RWPE1 (cell line): ENCODE measurements at regions not wholly inside any gene's neighbourhood (a gene's known extent, or its start where the extent isn't known, plus 50 kb on each side); places are given as distances from the start of the nearest gene placed in this dataset.

ENCODE experiments used
- CTCF ChIA-PET: fragments of 350-600 bp; sonication (Branson Sonifier 250); formaldehyde crosslinking; extraction: SDS; loops from one replicate; lab custom pipeline; 2021; lab: Yijun Ruan, JAX
- POLR2A ChIA-PET: fragments of 400-600 bp; formaldehyde crosslinking; extraction: SDS; loops from one replicate; lab custom pipeline; 2020; ENCODE audit warnings: antibody characterized with exemption; ENCODE audit not compliant: low non-redundant PET; lab: Yijun Ruan, JAX
- DNase-seq: peaks from one replicate; pipeline ENCODE4 v3.0.0; 2012; ENCODE audit warnings: low spot score
- H3K27ac ChIP-seq: fragments of 450-650 bp; 2 replicates; pipeline ENCODE4 v1.5.1; 2017
- TF ChIP-seq, protein P1 (sequence below): fragments of 450-650 bp; conservative IDR thresholded peaks from 2 replicates; pipeline ENCODE4 v1.5.1; 2017; ENCODE audit warnings: low read depth, mild to moderate bottlenecking

DNA sequence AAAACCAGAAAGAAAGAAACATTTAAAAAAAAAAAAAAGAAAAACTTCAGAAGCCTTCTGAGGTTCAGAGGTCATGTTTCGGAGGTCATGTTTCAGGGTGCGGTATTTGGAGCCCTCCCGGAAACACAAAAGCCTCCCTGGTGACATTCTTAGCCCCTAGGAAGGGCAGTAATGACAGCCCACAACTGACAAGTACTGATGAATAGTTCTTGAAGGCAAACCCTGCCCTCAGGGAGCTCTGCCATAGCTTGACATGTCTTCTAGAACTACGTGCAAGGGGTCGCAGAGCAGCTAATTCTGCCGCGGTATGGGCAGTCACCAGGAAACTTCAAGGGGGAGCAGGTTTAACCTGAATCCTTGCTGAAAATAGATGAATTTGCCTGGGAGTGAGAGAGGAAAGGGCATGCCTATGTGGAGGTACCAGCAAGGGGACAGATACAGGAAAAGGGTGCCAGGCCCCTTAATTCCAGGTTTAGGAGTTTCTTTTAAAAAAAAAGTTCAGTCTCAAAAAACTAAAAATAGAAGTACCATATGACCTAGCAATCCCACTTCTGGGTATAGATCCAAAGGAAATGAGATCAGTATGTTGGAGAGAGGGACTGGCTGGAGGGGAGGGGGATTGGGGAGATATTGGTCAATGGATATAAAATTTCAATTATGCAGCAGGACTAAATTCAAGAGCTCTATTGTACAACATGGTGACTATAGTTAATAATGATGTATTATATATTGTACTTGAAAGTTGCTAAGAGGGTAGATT is 98.4 kb downstream of the C9orf152 start:
- no peak for DNase-seq
- ChIA-PET CTCF (no interaction called here), POLR2A (no interaction called here)
- peak overlapping the region; percentile 25; the same call in 1 of the 2 replicates for H3K27ac ChIP-seq
- TF ChIP-seq, protein P1, sequence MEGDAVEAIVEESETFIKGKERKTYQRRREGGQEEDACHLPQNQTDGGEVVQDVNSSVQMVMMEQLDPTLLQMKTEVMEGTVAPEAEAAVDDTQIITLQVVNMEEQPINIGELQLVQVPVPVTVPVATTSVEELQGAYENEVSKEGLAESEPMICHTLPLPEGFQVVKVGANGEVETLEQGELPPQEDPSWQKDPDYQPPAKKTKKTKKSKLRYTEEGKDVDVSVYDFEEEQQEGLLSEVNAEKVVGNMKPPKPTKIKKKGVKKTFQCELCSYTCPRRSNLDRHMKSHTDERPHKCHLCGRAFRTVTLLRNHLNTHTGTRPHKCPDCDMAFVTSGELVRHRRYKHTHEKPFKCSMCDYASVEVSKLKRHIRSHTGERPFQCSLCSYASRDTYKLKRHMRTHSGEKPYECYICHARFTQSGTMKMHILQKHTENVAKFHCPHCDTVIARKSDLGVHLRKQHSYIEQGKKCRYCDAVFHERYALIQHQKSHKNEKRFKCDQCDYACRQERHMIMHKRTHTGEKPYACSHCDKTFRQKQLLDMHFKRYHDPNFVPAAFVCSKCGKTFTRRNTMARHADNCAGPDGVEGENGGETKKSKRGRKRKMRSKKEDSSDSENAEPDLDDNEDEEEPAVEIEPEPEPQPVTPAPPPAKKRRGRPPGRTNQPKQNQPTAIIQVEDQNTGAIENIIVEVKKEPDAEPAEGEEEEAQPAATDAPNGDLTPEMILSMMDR: no peak

DNA sequence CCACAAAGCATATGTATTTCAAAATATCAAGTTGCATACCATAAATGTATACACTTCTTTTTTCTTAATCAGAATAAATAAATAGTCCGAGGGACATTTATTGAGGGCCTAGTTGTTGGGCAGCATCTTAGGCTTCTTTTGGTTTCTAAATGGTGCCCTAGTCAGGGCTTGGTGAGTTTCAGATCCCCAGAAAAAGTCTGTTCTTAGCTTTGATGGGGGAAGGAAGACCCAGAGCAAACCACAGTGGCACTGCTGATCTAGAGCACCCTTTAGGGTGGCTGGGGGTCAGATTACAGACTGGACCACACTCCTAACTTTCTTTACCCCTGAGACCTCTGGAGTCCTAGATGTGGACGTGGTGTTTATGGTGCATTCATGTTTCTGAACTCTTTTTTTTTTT is 97.8 kb downstream of the C9orf152 start:
- no peak for DNase-seq
- CTCF ChIA-PET: no interaction called here
- no peak overlapping the region for H3K27ac ChIP-seq
- TF ChIP-seq, protein P1: no peak
- POLR2A ChIA-PET: no interaction called here

DNA sequence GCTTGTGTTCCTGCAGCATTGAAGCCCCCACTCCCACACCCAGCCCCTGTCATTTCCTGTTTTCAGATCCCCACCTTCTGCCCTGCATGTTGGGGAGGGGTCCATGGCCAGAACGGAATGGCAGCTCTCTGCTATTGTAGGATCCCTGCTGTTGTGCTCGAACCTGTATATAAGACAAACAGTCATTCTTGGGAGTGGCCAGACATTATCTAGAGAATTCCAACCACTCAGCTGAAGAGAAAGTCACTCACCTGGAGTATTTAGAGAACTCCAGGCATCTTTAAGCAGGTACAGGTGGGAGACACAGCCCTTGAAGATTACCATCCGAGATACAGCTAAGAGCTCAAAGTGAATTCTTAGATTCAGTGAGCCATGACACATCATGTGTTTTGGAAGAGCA is 96.1 kb downstream of the C9orf152 start:
- H3K27ac ChIP-seq: no peak overlapping the region
- POLR2A ChIA-PET: no interaction called here
- no peak for DNase-seq
- TF ChIP-seq, protein P1: no peak
- CTCF ChIA-PET: interaction anchor here (0.5 to 0.6 kb wide), 2 partner anchors 199 to 997 kb away, joined by 3 read pairs; no protein-coding TSS in a partner anchor

DNA sequence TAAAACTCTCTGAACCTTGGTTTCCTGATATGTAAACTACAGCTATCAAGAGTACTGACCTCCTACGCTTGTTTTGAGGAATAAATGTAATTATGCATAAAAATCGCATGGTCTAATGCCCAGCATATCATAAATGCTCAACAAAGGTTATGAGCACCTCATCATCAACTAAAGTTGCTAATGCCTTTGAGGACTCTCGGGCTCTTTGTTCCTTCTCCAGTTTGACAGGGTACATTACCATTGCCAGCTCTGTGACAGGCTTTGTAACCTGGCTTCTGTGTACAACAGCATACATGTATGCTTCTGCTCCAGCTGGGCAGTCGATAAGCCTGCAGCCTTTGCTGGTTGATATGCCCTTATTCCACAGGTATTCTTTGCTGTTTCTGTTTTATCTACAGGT is 95.2 kb downstream of the C9orf152 start:
- ChIA-PET POLR2A (no interaction called here), CTCF (interaction anchor here (0.6 kb wide), 2 partner anchors 185 to 875 kb away, joined by 3 to 4 read pairs; no protein-coding TSS in a partner anchor)
- no peak overlapping the region for H3K27ac ChIP-seq
- TF ChIP-seq, protein P1: no peak
- no peak for DNase-seq

DNA sequence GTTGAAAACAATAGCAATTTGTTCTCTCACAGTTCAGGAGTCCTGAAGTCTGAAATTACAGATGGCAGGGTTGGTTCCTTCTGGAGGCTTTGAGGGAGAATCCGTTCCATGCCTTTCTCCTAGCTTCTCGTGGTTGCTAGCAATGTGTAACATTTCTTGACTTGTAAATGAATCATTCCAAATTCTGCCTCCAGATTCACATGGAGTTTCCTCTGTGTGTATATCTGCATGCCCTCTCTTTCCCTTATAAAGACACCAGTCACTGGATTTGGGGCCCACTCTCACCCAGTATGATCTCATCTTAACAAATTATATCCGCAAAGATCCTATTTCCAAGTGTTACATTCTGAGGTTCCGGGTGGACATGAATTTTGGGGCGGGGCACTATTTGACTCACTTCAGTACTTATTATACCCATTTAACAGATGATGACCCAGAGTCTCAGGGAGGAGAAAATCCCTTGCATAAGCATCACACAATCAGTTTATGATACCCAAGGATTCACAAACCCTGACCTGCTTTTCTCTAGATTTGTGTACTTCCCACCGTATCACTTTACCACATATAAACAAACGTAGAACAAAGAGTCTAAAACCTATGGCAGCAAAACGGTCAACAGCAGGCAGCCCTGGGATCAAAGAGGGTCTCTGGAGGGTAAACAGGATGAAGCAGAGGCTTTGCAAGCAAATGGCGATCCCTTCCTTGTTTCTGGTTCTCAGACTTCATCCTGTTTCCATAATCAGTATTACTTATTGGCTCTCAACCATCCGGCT is 93.7 kb downstream of the C9orf152 start:
- DNase-seq: no peak
- H3K27ac ChIP-seq: peak overlapping the region; percentile 79; the same call in 1 of the 2 replicates
- ChIA-PET POLR2A (no interaction called here), CTCF (interaction anchor here (0.7 kb wide), 1 partner anchor 267 kb away, joined by 3 read pairs; no protein-coding TSS in a partner anchor)
- TF ChIP-seq, protein P1: no peak

DNA sequence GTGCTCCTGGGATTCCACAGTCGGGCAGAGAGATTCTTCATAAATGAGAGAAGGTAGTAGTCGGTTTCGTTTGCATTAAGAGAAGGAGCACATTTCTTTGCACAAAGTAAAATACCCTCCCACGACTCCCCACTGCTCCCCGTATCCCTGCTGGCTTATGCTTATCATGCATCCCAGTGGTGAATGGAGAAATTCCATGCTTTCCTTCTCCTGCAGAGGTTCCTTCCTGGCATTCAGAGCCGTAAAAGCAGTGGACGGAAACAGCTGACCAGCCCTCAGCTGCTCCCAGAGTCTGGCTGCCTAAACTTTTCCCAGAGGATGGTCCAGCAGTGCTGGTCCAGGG is 93.1 kb downstream of the C9orf152 start:
- no peak for DNase-seq
- TF ChIP-seq, protein P1: no peak
- POLR2A ChIA-PET: no interaction called here
- CTCF ChIA-PET: no interaction called here
- H3K27ac ChIP-seq: peak overlapping the region; percentile 79
